ENCODE measurements at regions not wholly inside any gene's neighbourhood (a gene's known extent, or its start where the extent isn't known, plus 50 kb on each side); places are given as distances from the start of the nearest gene placed in this dataset.

GRCh38 chr4:181443021-181443420, 800.2 kb upstream of the TENM3 start:
- Mint-ChIP-seq H3K27me3 (ENCODE audit: low read depth) (no peaks in the 10 kb centered on the region), H3K4me3 (no peak overlapping the region), H3K9me3 (no peaks in the 10 kb centered on the region), H3K36me3 (ENCODE audit: low read depth) (no peaks in the 10 kb centered on the region), H3K27ac (no peak overlapping the region), H3K4me1 (no peaks in the 10 kb centered on the region)
- no peak for TF ChIP-seq CTCF (IDR thresholded peaks at IDR 0.05; ENCODE audit: unreplicated experiment in 3 of 3)

GRCh38 chr4:181465826-181466225, 777.4 kb upstream of the TENM3 start:
- H3K4me3 Mint-ChIP-seq, result no peak overlapping the region
- peaks cover 3% of the 10 kb centered on the region for H3K9me3 Mint-ChIP-seq
- no peaks in the 10 kb centered on the region for H3K36me3 Mint-ChIP-seq (ENCODE audit: low read depth)
- TF ChIP-seq CTCF (IDR thresholded peaks at IDR 0.05; ENCODE audit: unreplicated experiment in 3 of 3), result no peak
- H3K27me3 Mint-ChIP-seq (ENCODE audit: low read depth), result no peaks in the 10 kb centered on the region
- no peak overlapping the region for H3K27ac Mint-ChIP-seq
- H3K4me1 Mint-ChIP-seq, result no peaks in the 10 kb centered on the region

- Mint-ChIP-seq H3K4me3 (no peak overlapping the region), H3K27ac (no peak overlapping the region), H3K9me3 (peaks cover 3% of the 10 kb centered on the region), H3K4me1 (no peaks in the 10 kb centered on the region), H3K36me3 (ENCODE audit: low read depth) (no peaks in the 10 kb centered on the region), H3K27me3 (ENCODE audit: low read depth) (no peaks in the 10 kb centered on the region)
- no peak for TF ChIP-seq CTCF (IDR thresholded peaks at IDR 0.05; ENCODE audit: unreplicated experiment in 3 of 3)
Measured at GRCh38 chr4:181468451-181468850, 774.8 kb upstream of the TENM3 start.

- TF ChIP-seq CTCF (IDR thresholded peaks at IDR 0.05; ENCODE audit: unreplicated experiment in 3 of 3), result no peak
- no peaks in the 10 kb centered on the region for H3K4me1 Mint-ChIP-seq
- no peaks in the 10 kb centered on the region for H3K27me3 Mint-ChIP-seq (ENCODE audit: low read depth)
- H3K4me3 Mint-ChIP-seq, result no peak overlapping the region
- no peak overlapping the region for H3K27ac Mint-ChIP-seq
- H3K36me3 Mint-ChIP-seq (ENCODE audit: low read depth), result no peaks in the 10 kb centered on the region
- no peaks in the 10 kb centered on the region for H3K9me3 Mint-ChIP-seq
Measured at GRCh38 chr4:181470306-181470705, 772.9 kb upstream of the TENM3 start.

- H3K9me3 Mint-ChIP-seq, result no peaks in the 10 kb centered on the region
Measured at GRCh38 chr4:181475359-181475758, 767.8 kb upstream of the TENM3 start.

More at GRCh38 chr4:181475359-181475758, 767.8 kb upstream of the TENM3 start:
- H3K4me1 Mint-ChIP-seq, result peaks cover 6% of the 10 kb centered on the region
- H3K27ac Mint-ChIP-seq, result no peak overlapping the region
- TF ChIP-seq CTCF (IDR thresholded peaks at IDR 0.05; ENCODE audit: unreplicated experiment in 3 of 3), result no peak
- H3K4me3 Mint-ChIP-seq, result peak overlapping the region in 2 of 3 experiments; percentile 2 to 71
- H3K36me3 Mint-ChIP-seq (ENCODE audit: low read depth), result no peaks in the 10 kb centered on the region
- H3K27me3 Mint-ChIP-seq (ENCODE audit: low read depth), result no peaks in the 10 kb centered on the region
